Testis (tissue), 2 donors: ENCODE measurements at regions not wholly inside any gene's neighbourhood (a gene's known extent, or its start where the extent isn't known, plus 50 kb on each side); places are given as distances from the start of the nearest gene placed in this dataset.

Experiments
- DNase-seq: peaks from one replicate; pipeline ENCODE4 v3.0.0-alpha.2; 2019
- H3K27ac ChIP-seq, 2 donors: fragments of 200-600 bp; sonication (generic); one replicate each; pipeline ENCODE4 v1.5.1; 2019
- H3K27me3 ChIP-seq: fragments of 200-600 bp; sonication (generic); one replicate; pipeline ENCODE4 v1.5.1; 2019
- H3K36me3 ChIP-seq: fragments of 200-600 bp; sonication (generic); one replicate; pipeline ENCODE4 v1.5.1; 2017; ENCODE audit warnings: low read depth; ENCODE audit errors: missing control alignments
- H3K4me1 ChIP-seq: fragments of 200-600 bp; sonication (generic); one replicate; pipeline ENCODE4 v1.5.1; 2019
- H3K4me3 ChIP-seq, 2 donors: fragments of 200-600 bp; sonication (generic); one replicate each; pipeline ENCODE4 v1.5.1; 2017 to 2019
- H3K9me3 ChIP-seq: fragments of 200-600 bp; sonication (generic); one replicate; pipeline ENCODE4 v1.5.1; 2017
- POLR2A ChIP-seq: fragments of 450-650 bp; IDR thresholded peaks from one replicate; pipeline ENCODE4 v1.6.1; 2017; ENCODE audit warnings: antibody characterized with exemption, mild to moderate bottlenecking, moderate library complexity
- WGBS, 2 donors: methylation state at CpG; one replicate each; pipeline ENCODE4 v1.1.5; 2018; 5-methylcytosine and 5-hydroxymethylcytosine counted together
- intact Hi-C: fragments of 100-400 bp; cut with DNase I; formaldehyde crosslinking; loops from one replicate; pipeline ENCODE4 v1.15.1; 2023; ENCODE audit warnings: low total_unique reads
- TF ChIP-seq, protein P1 (sequence below), 3 experiments: fragments of 450-650 bp in 2 of 3; fragments of 200-600 bp in 1 of 3; sonication (generic) in 1 of 3; IDR thresholded peaks; one replicate each; pipeline ENCODE4 v1.5.1; 2016 to 2019; ENCODE audit warnings: antibody characterized with exemption in 3 of 3, mild to moderate bottlenecking in 2 of 3, moderate library complexity in 1 of 3

- 74 to 76% methylated on average over 7 of the region's 7 CpGs for WGBS, 2 donors
- DNase-seq, result no peak
- Histone ChIP-seq H3K27me3 (no peaks in the 10 kb centered on the region), H3K4me3 (no peak overlapping the region), H3K4me1 (no peaks in the 10 kb centered on the region), H3K36me3 (no peaks in the 10 kb centered on the region), H3K9me3 (no peaks in the 10 kb centered on the region), H3K27ac (no peak overlapping the region)
- no peak for TF ChIP-seq POLR2A
- TF ChIP-seq, protein P1, sequence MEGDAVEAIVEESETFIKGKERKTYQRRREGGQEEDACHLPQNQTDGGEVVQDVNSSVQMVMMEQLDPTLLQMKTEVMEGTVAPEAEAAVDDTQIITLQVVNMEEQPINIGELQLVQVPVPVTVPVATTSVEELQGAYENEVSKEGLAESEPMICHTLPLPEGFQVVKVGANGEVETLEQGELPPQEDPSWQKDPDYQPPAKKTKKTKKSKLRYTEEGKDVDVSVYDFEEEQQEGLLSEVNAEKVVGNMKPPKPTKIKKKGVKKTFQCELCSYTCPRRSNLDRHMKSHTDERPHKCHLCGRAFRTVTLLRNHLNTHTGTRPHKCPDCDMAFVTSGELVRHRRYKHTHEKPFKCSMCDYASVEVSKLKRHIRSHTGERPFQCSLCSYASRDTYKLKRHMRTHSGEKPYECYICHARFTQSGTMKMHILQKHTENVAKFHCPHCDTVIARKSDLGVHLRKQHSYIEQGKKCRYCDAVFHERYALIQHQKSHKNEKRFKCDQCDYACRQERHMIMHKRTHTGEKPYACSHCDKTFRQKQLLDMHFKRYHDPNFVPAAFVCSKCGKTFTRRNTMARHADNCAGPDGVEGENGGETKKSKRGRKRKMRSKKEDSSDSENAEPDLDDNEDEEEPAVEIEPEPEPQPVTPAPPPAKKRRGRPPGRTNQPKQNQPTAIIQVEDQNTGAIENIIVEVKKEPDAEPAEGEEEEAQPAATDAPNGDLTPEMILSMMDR (IDR thresholded peaks at IDR 0.05), result no peak
- intact Hi-C loops, result no loop called here
Measured at GRCh38 chr10:28199941-28200340, 102.9 kb downstream of the MPP7 start.

DNA sequence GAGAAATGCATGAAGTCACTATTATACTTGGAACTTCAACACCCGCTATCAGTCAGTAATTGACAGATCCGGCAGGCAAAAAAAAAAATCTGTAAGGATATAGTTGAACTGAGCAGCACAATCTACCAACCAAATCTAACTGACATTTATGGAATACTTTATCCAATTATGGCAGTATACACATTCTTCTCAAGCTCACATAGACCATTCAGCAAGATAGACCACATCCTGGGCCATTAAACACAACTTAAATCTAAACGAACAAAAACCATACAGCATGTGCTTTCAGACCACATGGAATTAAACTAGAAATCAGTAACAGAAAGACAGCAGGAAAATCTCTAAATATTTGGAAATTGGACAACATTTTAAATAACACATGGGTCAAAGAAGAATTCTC is 112.7 kb downstream of the MPP7 start:
- intact Hi-C loops, result no loop called here
- H3K4me1 ChIP-seq, result no peaks in the 10 kb centered on the region
- H3K27me3 ChIP-seq, result no peaks in the 10 kb centered on the region
- H3K9me3 ChIP-seq, result no peaks in the 10 kb centered on the region
- H3K36me3 ChIP-seq, result no peaks in the 10 kb centered on the region
- TF ChIP-seq, protein P1 (IDR thresholded peaks at IDR 0.05), result no peak
- no peak for TF ChIP-seq POLR2A
- 81 to 85% methylated on average over 3 of the region's 3 CpGs for whole genome bisulfite sequencing, 2 donors
- no peak for DNase-seq
- no peak overlapping the region for H3K27ac ChIP-seq
- H3K4me3 ChIP-seq, result no peak overlapping the region

- H3K27me3 ChIP-seq, result no peaks in the 10 kb centered on the region
- no peak overlapping the region for H3K27ac ChIP-seq
- no peaks in the 10 kb centered on the region for H3K36me3 ChIP-seq
- no peaks in the 10 kb centered on the region for H3K4me1 ChIP-seq
- DNase-seq, result no peak
- WGBS, 2 donors, result 89 to 90% methylated on average over 3 of the region's 3 CpGs
- H3K9me3 ChIP-seq, result no peaks in the 10 kb centered on the region
- no peak for TF ChIP-seq POLR2A
- TF ChIP-seq, protein P1 (IDR thresholded peaks at IDR 0.05), result no peak
- intact Hi-C loops, result no loop called here
- no peak overlapping the region for H3K4me3 ChIP-seq
Measured at GRCh38 chr10:28188526-28188925, 114.3 kb downstream of the MPP7 start.

DNA sequence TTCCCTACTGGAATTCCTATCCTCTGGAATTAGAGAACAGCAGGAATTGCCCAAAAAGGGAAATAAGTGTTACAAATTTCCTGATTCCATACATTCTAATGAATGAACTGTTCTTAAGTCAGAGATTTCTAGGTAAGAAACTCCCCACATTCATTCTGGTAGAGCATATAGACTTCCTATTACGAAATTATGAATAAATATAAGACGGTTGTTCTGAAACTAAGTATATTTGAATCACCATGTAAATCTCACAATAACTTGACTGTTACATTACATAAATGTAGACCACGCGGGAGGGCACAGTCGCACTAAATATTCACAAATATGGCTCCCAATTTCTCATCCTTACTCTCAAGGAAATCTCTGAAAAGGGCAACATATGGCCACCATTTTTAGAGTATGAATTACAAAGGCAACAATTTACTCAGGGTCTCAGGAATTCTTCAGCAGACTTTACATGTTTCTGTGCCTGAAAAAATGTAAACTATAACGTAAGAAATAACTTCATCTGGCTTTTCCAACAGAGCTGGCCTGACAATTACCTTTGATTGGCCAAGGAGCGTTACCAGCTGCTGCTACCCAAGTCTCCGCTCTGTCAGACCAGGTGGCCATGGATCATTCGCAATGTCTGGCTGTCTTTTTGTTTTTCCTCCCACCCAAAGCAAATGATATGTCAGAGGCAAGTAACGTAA is 115.8 kb downstream of the MPP7 start:
- no peaks in the 10 kb centered on the region for H3K27me3 ChIP-seq
- intact Hi-C loops, result no loop called here
- WGBS, 2 donors, result 92% methylated on average over 10 of the region's 10 CpGs
- H3K9me3 ChIP-seq, result no peaks in the 10 kb centered on the region
- H3K4me3 ChIP-seq, result no peak overlapping the region
- H3K36me3 ChIP-seq, result no peaks in the 10 kb centered on the region
- no peak for DNase-seq
- H3K27ac ChIP-seq, result no peak overlapping the region
- TF ChIP-seq, protein P1 (IDR thresholded peaks at IDR 0.05), result no peak
- H3K4me1 ChIP-seq, result no peaks in the 10 kb centered on the region

DNA sequence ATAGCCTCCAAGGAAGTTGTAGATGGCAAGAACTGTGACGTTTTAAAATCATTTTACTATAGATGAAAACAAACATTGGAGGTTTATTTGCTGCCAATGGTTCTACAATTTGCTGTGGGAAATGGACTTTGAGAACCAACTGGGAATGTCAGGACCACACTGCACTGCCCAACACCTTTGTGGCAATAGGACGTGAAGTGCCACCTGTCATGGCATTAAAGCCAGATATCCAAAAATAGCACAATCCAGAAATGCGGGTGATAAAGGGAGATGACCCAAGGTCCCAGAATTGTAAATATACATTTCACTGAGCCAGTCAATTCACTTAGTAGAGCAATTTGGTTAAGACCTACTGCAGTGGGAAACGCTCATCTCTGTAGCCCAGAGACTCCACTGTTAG is 116.4 kb downstream of the MPP7 start:
- H3K4me1 ChIP-seq, result no peaks in the 10 kb centered on the region
- no peaks in the 10 kb centered on the region for H3K36me3 ChIP-seq
- WGBS, 2 donors, result 84 to 90% methylated on average over 4 of the region's 4 CpGs
- TF ChIP-seq, protein P1 (IDR thresholded peaks at IDR 0.05), result no peak
- TF ChIP-seq POLR2A, result no peak
- no peak overlapping the region for H3K27ac ChIP-seq
- no peak for DNase-seq
- H3K4me3 ChIP-seq, result no peak overlapping the region
- H3K9me3 ChIP-seq, result no peaks in the 10 kb centered on the region
- intact Hi-C loops, result no loop called here
- H3K27me3 ChIP-seq, result no peaks in the 10 kb centered on the region
